ENCODE measurements at regions not wholly inside any gene's neighbourhood (a gene's known extent, or its start where the extent isn't known, plus 50 kb on each side); places are given as distances from the start of the nearest gene placed in this dataset.

- no peak for DNase-seq
These were observed 143.9 kb upstream of the CDH20 start for GRCh38 chr18:61189376-61189775.

GRCh38 chr18:61194726-61195125 is 138.5 kb upstream of the CDH20 start:
- DNase-seq, result no peak

- DNase-seq, result no peak
These were observed 136.5 kb upstream of the CDH20 start for GRCh38 chr18:61196750-61197149.

GRCh38 chr18:61198486-61198885 is 134.7 kb upstream of the CDH20 start:
- DNase-seq, result no peak

GRCh38 chr18:61199171-61199848 is 133.9 kb upstream of the CDH20 start:
- no peak for DNase-seq

GRCh38 chr18:61201511-61201910 is 131.7 kb upstream of the CDH20 start:
- no peak for DNase-seq

GRCh38 chr18:61203151-61203550 is 130.1 kb upstream of the CDH20 start:
- no peak for DNase-seq

GRCh38 chr18:61209801-61210200 is 123.4 kb upstream of the CDH20 start:
- DNase-seq, result no peak

GRCh38 chr18:61216051-61216450 is 117.2 kb upstream of the CDH20 start:
- DNase-seq, result no peak

GRCh38 chr18:61222206-61222605 is 111.0 kb upstream of the CDH20 start:
- DNase-seq, result no peak

- DNase-seq, result no peak
These were observed 107.9 kb upstream of the CDH20 start for GRCh38 chr18:61225336-61225735.

GRCh38 chr18:61236356-61237057 is 96.7 kb upstream of the CDH20 start:
- DNase-seq, result no peak

GRCh38 chr18:61237529-61237928 is 95.7 kb upstream of the CDH20 start:
- DNase-seq, result no peak

GRCh38 chr18:61239051-61239450 is 94.2 kb upstream of the CDH20 start:
- DNase-seq, result no peak

- no peak for DNase-seq
These were observed 91.9 kb upstream of the CDH20 start for GRCh38 chr18:61241260-61241853.

- DNase-seq, result no peak
These were observed 88.6 kb upstream of the CDH20 start for GRCh38 chr18:61244632-61245031.

- DNase-seq, result no peak
These were observed 88.0 kb upstream of the CDH20 start for GRCh38 chr18:61245276-61245675.

GRCh38 chr18:61248589-61248988 is 84.6 kb upstream of the CDH20 start:
- no peak for DNase-seq

GRCh38 chr18:61256291-61256690 is 76.9 kb upstream of the CDH20 start:
- DNase-seq, result no peak

- no peak for DNase-seq
These were observed 71.4 kb upstream of the CDH20 start for GRCh38 chr18:61261870-61262269.

GRCh38 chr18:61272793-61273192 is 60.4 kb upstream of the CDH20 start:
- no peak for DNase-seq

- no peak for DNase-seq
These were observed 59.7 kb upstream of the CDH20 start for GRCh38 chr18:61273533-61273932.

GRCh38 chr18:61274416-61274960 is 58.7 kb upstream of the CDH20 start:
- no peak for DNase-seq

GRCh38 chr18:61277808-61278207 is 55.4 kb upstream of the CDH20 start:
- DNase-seq, result no peak
